HG02852 (cell line): ENCODE measurements at regions not wholly inside any gene's neighbourhood (a gene's known extent, or its start where the extent isn't known, plus 50 kb on each side); places are given as distances from the start of the nearest gene placed in this dataset.

Source experiments
- ATAC-seq: cut with Tn5 transposase; IDR thresholded peaks from one replicate; pipeline ENCODE4 v1.9.1; 2021; ENCODE audit warnings: mild to moderate bottlenecking, moderate library complexity; ENCODE audit not compliant: unreplicated experiment

GRCh38 chr3:118277814-118278213, 756.8 kb downstream of the IGSF11 start:
- ATAC-seq: no peak

- ATAC-seq: no peak
These were observed 741.8 kb downstream of the IGSF11 start for GRCh38 chr3:118292841-118293240.

- ATAC-seq: no peak
These were observed 736.5 kb downstream of the IGSF11 start for GRCh38 chr3:118298133-118298532.

GRCh38 chr3:118304557-118304956, 730.1 kb downstream of the IGSF11 start:
- ATAC-seq: no peak

- ATAC-seq: no peak
These were observed 701.9 kb downstream of the IGSF11 start for GRCh38 chr3:118332699-118333098.

GRCh38 chr3:118337649-118338048, 697.0 kb downstream of the IGSF11 start:
- no peak for ATAC-seq

GRCh38 chr3:118347396-118348168, 687.1 kb downstream of the IGSF11 start:
- no peak for ATAC-seq

GRCh38 chr3:118348169-118348557, 686.5 kb downstream of the IGSF11 start:
- no peak for ATAC-seq

GRCh38 chr3:118354556-118354955, 680.1 kb downstream of the IGSF11 start:
- no peak for ATAC-seq

- no peak for ATAC-seq
These were observed 664.7 kb downstream of the IGSF11 start for GRCh38 chr3:118369892-118370491.

GRCh38 chr3:118380576-118380975, 654.1 kb downstream of the IGSF11 start:
- ATAC-seq: no peak

- ATAC-seq: no peak
These were observed 638.2 kb downstream of the IGSF11 start for GRCh38 chr3:118396491-118396890.

GRCh38 chr3:118400086-118400485, 634.6 kb downstream of the IGSF11 start:
- no peak for ATAC-seq

GRCh38 chr3:118400886-118401285, 633.8 kb downstream of the IGSF11 start:
- no peak for ATAC-seq

- no peak for ATAC-seq
These were observed 632.8 kb downstream of the IGSF11 start for GRCh38 chr3:118401887-118402286.

GRCh38 chr3:118402971-118403370, 631.7 kb downstream of the IGSF11 start:
- ATAC-seq: no peak

GRCh38 chr3:118406562-118406961, 628.1 kb downstream of the IGSF11 start:
- ATAC-seq: no peak

GRCh38 chr3:118408431-118408830, 626.2 kb downstream of the IGSF11 start:
- no peak for ATAC-seq

GRCh38 chr3:118412503-118412902, 622.1 kb downstream of the IGSF11 start:
- ATAC-seq: peak; percentile 97

GRCh38 chr3:118425272-118425837, 609.3 kb downstream of the IGSF11 start:
- ATAC-seq: no peak

- no peak for ATAC-seq
These were observed 600.8 kb downstream of the IGSF11 start for GRCh38 chr3:118433825-118434224.

- no peak for ATAC-seq
These were observed 598.7 kb downstream of the IGSF11 start for GRCh38 chr3:118435851-118436350.
